ENCODE measurements at regions not wholly inside any gene's neighbourhood (a gene's known extent, or its start where the extent isn't known, plus 50 kb on each side); places are given as distances from the start of the nearest gene placed in this dataset.

GRCh38 chr2:196287523-196287922 is 116.1 kb upstream of the STK17B start:
- Histone ChIP-seq H3K79me2 (ENCODE audit: insufficient read depth) (no peaks in the 10 kb centered on the region), H3F3A (ENCODE audit: insufficient read depth) (peaks cover 23% of the 10 kb centered on the region), H2AFZ (no peak overlapping the region), H3K36me3 (ENCODE audit: low read depth) (no peaks in the 10 kb centered on the region), H3K4me2 (ENCODE audit: unreplicated experiment) (no peak overlapping the region), H3K9me2 (ENCODE audit: insufficient read depth) (no peaks in the 10 kb centered on the region), H3K27ac (no peak overlapping the region), H3K4me3 (no peak overlapping the region), H3K9me3 (ENCODE audit: low read depth) (no peaks in the 10 kb centered on the region), H3K9ac (no peak overlapping the region), H3K27me3 (replicated peaks; ENCODE audit: insufficient read depth) (no peaks in the 10 kb centered on the region), H4K20me1 (ENCODE audit: insufficient read depth) (no peaks in the 10 kb centered on the region), H3K4me1 (ENCODE audit: insufficient read depth) (peaks cover 24% of the 10 kb centered on the region)
- in situ Hi-C loops (cut with MboI) = no loop called here
- no peak for DNase-seq
- no peak for TF ChIP-seq EZH2phosphoT487 (IDR thresholded peaks at IDR 0.05; ENCODE audit: insufficient read depth, low read depth)
- TF ChIP-seq EZH2 (IDR thresholded peaks at IDR 0.05; ENCODE audit: insufficient read depth, poor library complexity, severe bottlenecking) = no peak
- 93 to 96% methylated on average over 1 of the region's 1 CpG for WGBS, 2 experiments (ENCODE audit: low coverage in 1 of 2, low lambda C conversion rate in 2 of 2, missing lambda C conversion rate in 2 of 2)

- Histone ChIP-seq H3F3A (ENCODE audit: insufficient read depth) (peaks cover 23% of the 10 kb centered on the region), H3K27ac (no peak overlapping the region), H2AFZ (no peak overlapping the region), H3K4me3 (no peak overlapping the region), H3K9me3 (ENCODE audit: low read depth) (no peaks in the 10 kb centered on the region), H3K27me3 (replicated peaks; ENCODE audit: insufficient read depth) (no peaks in the 10 kb centered on the region), H3K79me2 (ENCODE audit: insufficient read depth) (no peaks in the 10 kb centered on the region), H3K9me2 (ENCODE audit: insufficient read depth) (no peaks in the 10 kb centered on the region), H3K4me2 (ENCODE audit: unreplicated experiment) (no peak overlapping the region), H3K4me1 (ENCODE audit: insufficient read depth) (peaks cover 24% of the 10 kb centered on the region), H3K36me3 (ENCODE audit: low read depth) (no peaks in the 10 kb centered on the region), H4K20me1 (ENCODE audit: insufficient read depth) (no peaks in the 10 kb centered on the region), H3K9ac (no peak overlapping the region)
- no peak for DNase-seq
- TF ChIP-seq EZH2 (IDR thresholded peaks at IDR 0.05; ENCODE audit: insufficient read depth, poor library complexity, severe bottlenecking) (no peak), EZH2phosphoT487 (IDR thresholded peaks at IDR 0.05; ENCODE audit: insufficient read depth, low read depth) (no peak)
- WGBS, 2 experiments (ENCODE audit: low coverage in 1 of 2, low lambda C conversion rate in 2 of 2, missing lambda C conversion rate in 2 of 2) = 64 to 65% methylated on average over 5 of the region's 5 CpGs
- in situ Hi-C loops (cut with MboI) = no loop called here
Observed at GRCh38 chr2:196288006-196288538, 116.7 kb upstream of the STK17B start.

- H3K4me1 ChIP-seq (ENCODE audit: insufficient read depth) = peaks cover 29% of the 10 kb centered on the region
- no peaks in the 10 kb centered on the region for H4K20me1 ChIP-seq (ENCODE audit: insufficient read depth)
- WGBS, 2 experiments (ENCODE audit: low coverage in 1 of 2, low lambda C conversion rate in 2 of 2, missing lambda C conversion rate in 2 of 2) = 54 to 60% methylated on average over 2 of the region's 2 CpGs
- TF ChIP-seq EZH2 (IDR thresholded peaks at IDR 0.05; ENCODE audit: insufficient read depth, poor library complexity, severe bottlenecking) (no peak), EZH2phosphoT487 (IDR thresholded peaks at IDR 0.05; ENCODE audit: insufficient read depth, low read depth) (no peak)
- H3K27me3 ChIP-seq (replicated peaks; ENCODE audit: insufficient read depth) = no peaks in the 10 kb centered on the region
- H3K79me2 ChIP-seq (ENCODE audit: insufficient read depth) = no peaks in the 10 kb centered on the region
- H2AFZ ChIP-seq = no peak overlapping the region
- no peaks in the 10 kb centered on the region for H3K9me3 ChIP-seq (ENCODE audit: low read depth)
- no peak overlapping the region for H3K27ac ChIP-seq
- H3K36me3 ChIP-seq (ENCODE audit: low read depth) = no peaks in the 10 kb centered on the region
- H3K4me3 ChIP-seq = no peak overlapping the region
- H3K4me2 ChIP-seq (ENCODE audit: unreplicated experiment) = no peak overlapping the region
- in situ Hi-C loops (cut with MboI) = no loop called here
- H3F3A ChIP-seq (ENCODE audit: insufficient read depth) = peaks cover 27% of the 10 kb centered on the region
- no peak for DNase-seq
- no peaks in the 10 kb centered on the region for H3K9me2 ChIP-seq (ENCODE audit: insufficient read depth)
- no peak overlapping the region for H3K9ac ChIP-seq
Observed at GRCh38 chr2:196289000-196289399, 117.6 kb upstream of the STK17B start.

GRCh38 chr2:196290136-196290535 is 118.8 kb upstream of the STK17B start:
- Histone ChIP-seq H3K4me1 (ENCODE audit: insufficient read depth) (peaks cover 28% of the 10 kb centered on the region), H3K9ac (no peak overlapping the region), H3K27me3 (replicated peaks; ENCODE audit: insufficient read depth) (no peaks in the 10 kb centered on the region), H3K4me3 (no peak overlapping the region), H3K27ac (no peak overlapping the region), H3F3A (ENCODE audit: insufficient read depth) (peaks cover 27% of the 10 kb centered on the region), H3K9me2 (ENCODE audit: insufficient read depth) (no peaks in the 10 kb centered on the region), H4K20me1 (ENCODE audit: insufficient read depth) (no peaks in the 10 kb centered on the region), H2AFZ (no peak overlapping the region), H3K36me3 (ENCODE audit: low read depth) (no peaks in the 10 kb centered on the region), H3K9me3 (ENCODE audit: low read depth) (no peaks in the 10 kb centered on the region), H3K4me2 (ENCODE audit: unreplicated experiment) (no peak overlapping the region), H3K79me2 (ENCODE audit: insufficient read depth) (no peaks in the 10 kb centered on the region)
- DNase-seq = no peak
- TF ChIP-seq EZH2phosphoT487 (IDR thresholded peaks at IDR 0.05; ENCODE audit: insufficient read depth, low read depth) (no peak), EZH2 (IDR thresholded peaks at IDR 0.05; ENCODE audit: insufficient read depth, poor library complexity, severe bottlenecking) (no peak)
- in situ Hi-C loops (cut with MboI) = loop anchor here (10.0 kb wide), 1 partner anchor 465 kb away; no protein-coding TSS in a partner anchor

GRCh38 chr2:196290569-196290968 is 119.2 kb upstream of the STK17B start:
- H3K27ac ChIP-seq = no peak overlapping the region
- H2AFZ ChIP-seq = no peak overlapping the region
- no peaks in the 10 kb centered on the region for H3K9me2 ChIP-seq (ENCODE audit: insufficient read depth)
- H3K27me3 ChIP-seq (replicated peaks; ENCODE audit: insufficient read depth) = no peaks in the 10 kb centered on the region
- no peak overlapping the region for H3K9ac ChIP-seq
- TF ChIP-seq EZH2 (IDR thresholded peaks at IDR 0.05; ENCODE audit: insufficient read depth, poor library complexity, severe bottlenecking) (no peak), EZH2phosphoT487 (IDR thresholded peaks at IDR 0.05; ENCODE audit: insufficient read depth, low read depth) (no peak)
- peaks cover 27% of the 10 kb centered on the region for H3F3A ChIP-seq (ENCODE audit: insufficient read depth)
- H3K36me3 ChIP-seq (ENCODE audit: low read depth) = no peaks in the 10 kb centered on the region
- DNase-seq = no peak
- H3K4me3 ChIP-seq = no peak overlapping the region
- no peaks in the 10 kb centered on the region for H3K79me2 ChIP-seq (ENCODE audit: insufficient read depth)
- 88 to 100% methylated on average over 1 of the region's 1 CpG for WGBS, 2 experiments (ENCODE audit: low coverage in 1 of 2, low lambda C conversion rate in 2 of 2, missing lambda C conversion rate in 2 of 2)
- no peaks in the 10 kb centered on the region for H4K20me1 ChIP-seq (ENCODE audit: insufficient read depth)
- peaks cover 28% of the 10 kb centered on the region for H3K4me1 ChIP-seq (ENCODE audit: insufficient read depth)
- no peaks in the 10 kb centered on the region for H3K9me3 ChIP-seq (ENCODE audit: low read depth)
- in situ Hi-C loops (cut with MboI) = loop anchor here (10.0 kb wide), 1 partner anchor 464 kb away; no protein-coding TSS in a partner anchor
- H3K4me2 ChIP-seq (ENCODE audit: unreplicated experiment) = no peak overlapping the region

All from GM23248 (cell line).